ENCODE measurements at regions not wholly inside any gene's neighbourhood (a gene's known extent, or its start where the extent isn't known, plus 50 kb on each side); places are given as distances from the start of the nearest gene placed in this dataset.

DNA sequence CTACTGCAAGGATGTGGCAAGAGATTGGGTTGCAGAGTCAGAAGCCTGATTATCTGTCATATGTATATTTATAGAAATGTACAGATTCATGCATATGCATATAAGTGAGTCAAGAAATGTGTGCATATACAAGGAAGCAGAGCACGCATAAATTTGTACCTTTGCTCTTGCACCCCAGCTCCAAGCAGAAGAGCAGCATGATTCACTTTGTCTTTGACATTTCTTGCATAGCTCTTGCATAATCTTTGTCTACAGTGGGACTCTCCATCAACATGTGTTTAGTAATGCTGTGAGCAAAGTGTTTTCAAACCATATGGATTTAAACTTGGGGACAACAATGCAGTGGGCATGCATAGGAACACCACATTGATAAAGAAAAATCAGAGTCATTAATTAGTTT lies 330.7 kb upstream of the DCN start:
- TF ChIP-seq ZNF274 (IDR thresholded peaks at IDR 0.05; ENCODE audit: low read depth, low read length) = no peak
- no peak overlapping the region for H3K4me3 ChIP-seq (ENCODE audit: low read length)

DNA sequence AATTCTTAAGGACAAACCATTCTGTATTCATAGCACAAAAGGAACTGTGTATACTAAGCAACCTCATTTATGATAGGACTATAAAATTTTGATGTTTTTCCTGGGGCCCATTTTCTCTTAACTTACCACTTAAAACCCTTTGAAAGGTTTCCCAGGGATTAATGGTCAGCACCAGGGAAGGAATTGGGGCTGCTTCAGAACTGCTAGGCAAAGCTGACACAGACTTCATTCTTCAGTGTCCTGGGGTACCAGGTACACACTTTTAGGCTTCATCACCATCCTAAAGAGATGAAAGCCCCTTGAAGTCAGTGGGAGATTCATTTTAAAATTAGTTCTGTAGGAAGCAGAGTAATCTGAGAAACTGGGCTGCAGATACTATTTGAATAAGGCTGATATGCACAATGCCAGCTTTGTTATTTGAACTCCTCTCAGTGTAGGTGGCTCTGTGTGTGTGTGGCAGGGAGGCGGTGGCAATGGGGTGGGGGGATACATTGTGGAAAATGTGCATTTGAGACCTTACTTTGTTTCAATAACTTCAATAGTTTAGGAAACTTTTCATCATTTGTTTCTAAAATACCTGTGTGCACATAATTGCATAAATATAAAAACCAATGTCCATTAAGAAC lies 329.3 kb upstream of the DCN start:
- H3K4me3 ChIP-seq (ENCODE audit: low read length) = no peak overlapping the region
- TF ChIP-seq ZNF274 (IDR thresholded peaks at IDR 0.05; ENCODE audit: low read depth, low read length) = no peak

DNA sequence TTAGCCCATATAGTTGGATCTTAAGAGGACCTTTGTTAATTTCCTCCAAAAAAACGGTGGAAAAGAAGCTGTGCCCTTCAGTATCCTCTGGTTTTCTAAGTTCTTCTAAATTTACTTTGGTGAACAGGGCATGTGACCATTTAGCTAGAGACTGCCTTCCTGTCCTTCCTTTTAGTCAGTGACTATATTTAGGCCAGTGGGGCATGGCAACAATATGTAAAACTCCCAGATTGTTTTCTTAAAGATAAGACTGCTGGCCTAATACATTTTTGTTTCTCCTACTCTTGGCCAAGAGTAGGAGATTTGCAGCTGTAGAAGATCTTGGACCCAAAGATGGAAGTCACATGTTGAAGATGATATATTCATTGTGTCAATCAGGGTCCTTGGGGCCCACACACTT lies 325.1 kb upstream of the DCN start:
- no peak for TF ChIP-seq ZNF274 (IDR thresholded peaks at IDR 0.05; ENCODE audit: low read depth, low read length)
- no peak overlapping the region for H3K4me3 ChIP-seq (ENCODE audit: low read length)

DNA sequence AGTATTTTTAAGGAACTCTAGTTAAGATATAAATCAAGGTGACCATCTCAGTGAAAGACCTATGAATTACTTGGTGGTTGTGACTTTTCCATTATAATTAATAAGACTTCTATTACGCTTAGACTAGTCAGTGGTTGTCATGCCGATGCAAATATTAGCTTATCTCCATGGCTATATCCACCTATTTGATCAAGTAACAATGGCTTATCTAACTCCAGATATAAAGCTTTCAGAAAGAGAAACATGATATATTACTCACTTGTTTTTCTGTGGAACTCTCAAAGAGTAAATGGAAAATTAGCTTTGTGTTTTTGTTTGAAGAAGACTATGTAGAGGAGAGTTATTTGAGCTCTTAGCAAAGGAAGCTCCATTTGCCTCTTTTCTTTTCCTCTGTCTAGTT lies 323.8 kb upstream of the DCN start:
- H3K4me3 ChIP-seq (ENCODE audit: low read length) = no peak overlapping the region
- TF ChIP-seq ZNF274 (IDR thresholded peaks at IDR 0.05; ENCODE audit: low read depth, low read length) = no peak

DNA sequence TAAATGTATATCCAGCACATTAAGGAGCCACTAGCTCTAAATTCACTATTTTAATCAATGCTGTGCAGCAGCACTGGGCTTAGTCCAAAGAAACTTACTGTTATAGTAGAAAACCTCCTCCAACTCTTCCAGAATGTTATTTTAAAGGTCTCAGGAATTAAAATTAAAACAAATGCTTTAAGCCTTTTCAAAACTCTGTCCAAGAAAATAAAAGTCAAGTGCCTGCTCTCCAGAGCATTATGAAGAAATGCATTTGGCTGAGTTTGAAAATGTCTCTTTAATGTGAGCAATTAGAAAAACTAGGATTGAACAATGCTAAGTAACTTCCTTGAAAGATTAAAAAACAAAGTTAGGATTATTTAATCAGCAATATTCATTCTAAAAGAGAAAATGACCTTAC lies 322.4 kb upstream of the DCN start:
- no peak overlapping the region for H3K4me3 ChIP-seq (ENCODE audit: low read length)
- TF ChIP-seq ZNF274 (IDR thresholded peaks at IDR 0.05; ENCODE audit: low read depth, low read length) = no peak

DNA sequence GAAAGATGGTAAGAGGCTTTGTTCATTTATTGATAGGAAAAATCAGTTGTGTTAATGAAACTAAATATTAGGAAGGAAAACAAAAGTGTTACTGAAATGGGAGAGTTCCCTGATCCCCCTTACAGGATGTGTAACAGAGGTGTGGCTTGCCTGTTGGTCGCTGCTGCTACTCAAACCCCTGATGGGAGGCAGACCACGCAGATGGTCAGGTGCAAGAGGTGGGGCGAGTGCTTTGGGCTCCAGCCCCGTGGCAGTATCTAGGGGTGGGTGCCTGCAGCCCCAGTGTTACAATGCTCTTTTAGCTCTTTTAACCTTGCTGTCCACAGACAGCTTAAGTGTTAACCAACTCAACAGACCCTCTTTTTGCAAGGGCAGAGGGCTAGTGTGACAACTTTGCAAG lies 319.6 kb upstream of the DCN start:
- H3K4me3 ChIP-seq (ENCODE audit: low read length) = no peak overlapping the region
- no peak for TF ChIP-seq ZNF274 (IDR thresholded peaks at IDR 0.05; ENCODE audit: low read depth, low read length)

DNA sequence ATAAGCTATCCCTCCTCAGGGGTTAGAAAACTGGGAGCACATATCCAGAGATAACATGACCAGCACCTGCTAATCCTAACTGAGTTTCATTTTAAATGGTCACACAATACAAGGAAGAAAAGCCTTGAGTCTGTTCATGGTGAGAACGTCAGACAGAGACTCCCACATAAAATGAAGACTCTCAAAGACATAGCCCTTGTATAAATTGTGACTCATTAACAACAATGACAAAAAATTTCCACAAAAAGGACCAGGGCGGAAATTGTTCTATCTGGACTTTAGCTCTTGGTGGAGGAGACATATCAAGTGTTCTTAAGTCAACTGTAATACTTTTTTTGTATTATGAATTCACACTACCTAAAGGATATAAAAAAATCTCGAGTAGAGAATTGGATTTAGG lies 313.7 kb upstream of the DCN start:
- no peak for TF ChIP-seq ZNF274 (IDR thresholded peaks at IDR 0.05; ENCODE audit: low read depth, low read length)
- H3K4me3 ChIP-seq (ENCODE audit: low read length) = no peak overlapping the region

DNA sequence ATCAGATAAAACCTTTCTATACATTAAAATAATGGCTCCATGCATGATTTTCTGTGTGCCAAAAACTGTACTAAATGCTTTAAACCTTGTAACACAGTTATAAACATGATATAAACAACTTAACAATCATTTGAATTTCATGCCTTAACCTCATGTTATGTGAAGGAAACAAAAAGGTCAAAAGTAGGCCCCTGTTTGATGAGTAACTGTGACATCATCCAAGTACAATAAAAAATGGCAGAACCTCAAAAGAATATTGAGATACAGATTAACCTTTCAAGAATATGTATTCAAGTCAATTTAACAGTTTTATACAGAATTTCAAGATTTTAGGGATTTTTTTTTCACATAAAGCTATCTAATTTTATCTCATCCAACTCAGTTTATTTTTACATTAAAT lies 310.7 kb upstream of the DCN start:
- H3K4me3 ChIP-seq (ENCODE audit: low read length) = no peak overlapping the region
- no peak for TF ChIP-seq ZNF274 (IDR thresholded peaks at IDR 0.05; ENCODE audit: low read depth, low read length)

DNA sequence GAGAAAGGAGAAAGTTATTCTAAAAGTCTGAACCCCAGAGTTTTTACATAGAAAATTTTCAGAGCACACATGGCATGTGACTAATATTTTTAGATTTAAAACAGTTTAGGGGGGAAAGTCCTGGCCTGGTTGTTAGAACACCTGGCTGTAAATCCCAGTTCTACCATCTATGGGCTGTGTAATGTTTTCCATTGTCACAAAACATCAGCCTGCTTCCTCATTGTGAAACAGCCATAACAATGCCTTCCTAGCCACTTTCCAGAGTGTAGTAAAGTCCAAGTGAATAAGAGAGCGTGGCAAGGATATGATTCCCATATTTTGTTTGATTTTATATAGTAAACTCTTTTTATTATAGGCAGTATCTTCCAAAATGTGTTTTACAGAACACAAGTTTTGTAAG lies 310.0 kb upstream of the DCN start:
- no peak for TF ChIP-seq ZNF274 (IDR thresholded peaks at IDR 0.05; ENCODE audit: low read depth, low read length)
- H3K4me3 ChIP-seq (ENCODE audit: low read length) = no peak overlapping the region

DNA sequence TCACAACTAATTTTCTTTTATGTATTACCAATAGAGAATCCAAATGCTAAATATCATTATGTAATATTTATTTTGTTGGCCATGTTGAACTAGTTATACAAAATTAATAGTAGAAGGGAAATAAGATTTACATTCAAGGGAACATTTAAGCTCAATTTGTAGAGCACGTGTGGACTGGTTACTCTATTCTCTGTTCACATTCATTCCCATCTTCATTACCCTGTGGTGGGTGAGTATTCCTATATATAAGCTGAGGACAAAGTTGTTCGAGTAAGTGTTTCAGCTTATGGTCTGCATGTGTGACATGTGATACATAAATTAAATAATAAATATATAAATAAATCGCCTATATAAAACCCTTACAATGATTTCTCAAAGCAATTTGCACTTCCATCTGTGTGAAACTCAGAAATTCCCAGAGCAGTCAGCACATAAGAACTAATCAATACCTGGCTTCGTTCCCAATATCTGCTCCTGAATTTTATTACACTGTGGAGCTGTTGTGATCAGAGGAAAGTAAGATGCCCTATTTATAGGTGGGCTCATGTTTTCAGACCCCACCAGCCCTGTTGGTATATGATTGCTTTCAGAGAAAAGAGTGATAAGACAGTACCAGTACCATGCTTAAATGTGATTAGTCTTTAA lies 308.2 kb upstream of the DCN start:
- TF ChIP-seq ZNF274 (IDR thresholded peaks at IDR 0.05; ENCODE audit: low read depth, low read length) = no peak
- no peak overlapping the region for H3K4me3 ChIP-seq (ENCODE audit: low read length)

DNA sequence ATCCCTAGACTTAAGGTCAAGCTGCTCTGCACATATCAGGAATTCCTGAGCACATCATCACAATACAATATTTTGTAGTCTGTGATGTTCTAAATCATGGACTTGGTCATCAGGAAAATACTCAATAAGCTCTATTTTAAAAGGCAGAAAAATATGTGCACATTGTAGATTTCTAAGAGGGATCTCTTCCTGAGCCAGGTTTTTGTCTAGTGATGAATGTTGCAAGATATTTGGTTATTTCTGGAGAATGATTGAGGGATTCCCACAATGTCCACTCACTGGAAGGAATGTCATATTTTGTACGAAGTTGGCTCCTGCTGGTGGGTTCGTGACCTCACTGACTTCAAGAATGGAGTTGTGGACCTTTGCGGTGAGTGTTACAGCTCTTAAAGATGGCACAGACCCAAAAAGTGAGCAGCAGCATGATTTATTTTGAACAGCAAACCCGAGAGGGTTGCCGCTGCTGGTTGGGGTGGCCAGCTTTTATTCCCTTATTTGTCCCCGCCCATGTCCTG lies 300.9 kb upstream of the DCN start:
- no peak for TF ChIP-seq ZNF274 (IDR thresholded peaks at IDR 0.05; ENCODE audit: low read depth, low read length)

DNA sequence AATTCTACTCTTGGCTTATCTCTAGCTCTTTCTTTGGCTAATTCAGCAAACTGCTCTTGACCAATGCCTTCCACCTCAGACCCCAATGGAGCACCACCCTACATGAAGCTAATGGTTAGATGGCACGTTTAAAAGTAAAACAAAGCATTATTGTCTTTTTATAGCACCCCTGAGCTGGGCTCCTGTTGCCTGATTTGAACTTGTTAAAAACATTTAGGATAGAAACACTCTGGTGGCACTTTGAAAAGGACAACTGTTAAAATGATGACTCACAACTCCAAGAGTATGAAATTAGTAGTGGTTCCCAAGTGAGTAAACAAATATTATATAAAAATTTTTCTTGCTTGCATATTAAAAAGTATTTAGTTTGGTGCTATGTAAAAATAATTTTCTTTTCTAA lies 299.6 kb upstream of the DCN start:
- no peak for TF ChIP-seq ZNF274 (IDR thresholded peaks at IDR 0.05; ENCODE audit: low read depth, low read length)
- no peak overlapping the region for H3K4me3 ChIP-seq (ENCODE audit: low read length)

More for the DNA sequence above, 300.9 kb upstream of the DCN start:
- H3K4me3 ChIP-seq (ENCODE audit: low read length) = no peak overlapping the region

DNA sequence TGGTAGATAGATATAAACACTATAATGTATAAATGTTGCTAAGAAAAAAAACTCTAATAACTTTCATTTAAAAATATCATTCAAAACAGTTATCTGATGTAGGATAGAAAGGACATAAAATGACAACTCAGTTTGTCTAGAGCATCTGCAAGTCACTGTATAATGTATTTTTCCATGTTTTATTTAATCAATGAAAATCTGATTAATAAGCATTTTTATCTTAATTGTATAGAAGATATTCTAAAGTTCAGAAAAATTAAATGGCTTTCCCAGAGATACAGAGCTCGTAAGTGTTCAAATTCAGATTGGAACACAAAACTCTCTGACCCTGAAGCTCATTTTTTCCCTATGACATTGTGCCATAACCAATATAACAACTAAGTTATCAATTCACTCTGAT lies 295.9 kb upstream of the DCN start:
- H3K4me3 ChIP-seq (ENCODE audit: low read length) = no peak overlapping the region
- no peak for TF ChIP-seq ZNF274 (IDR thresholded peaks at IDR 0.05; ENCODE audit: low read depth, low read length)

DNA sequence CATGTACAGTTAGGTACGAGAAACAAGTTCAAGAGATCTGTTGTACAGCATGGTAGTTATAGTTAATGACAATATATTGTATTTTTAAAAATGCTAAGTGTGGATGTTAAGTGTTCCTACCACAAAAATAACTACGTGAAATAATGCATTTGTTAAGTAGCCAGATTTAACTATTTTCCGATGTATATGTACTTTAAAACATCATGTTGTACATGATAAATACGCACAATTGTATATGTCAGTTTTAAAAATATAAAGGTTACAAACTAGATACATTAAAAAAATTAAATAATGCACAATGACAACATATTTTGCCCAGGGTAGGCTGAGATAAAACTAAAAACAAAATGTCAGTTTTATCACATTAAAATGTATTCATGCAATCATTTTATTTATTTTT lies 285.1 kb upstream of the DCN start:
- TF ChIP-seq ZNF274 (IDR thresholded peaks at IDR 0.05; ENCODE audit: low read depth, low read length) = no peak
- no peak overlapping the region for H3K4me3 ChIP-seq (ENCODE audit: low read length)

DNA sequence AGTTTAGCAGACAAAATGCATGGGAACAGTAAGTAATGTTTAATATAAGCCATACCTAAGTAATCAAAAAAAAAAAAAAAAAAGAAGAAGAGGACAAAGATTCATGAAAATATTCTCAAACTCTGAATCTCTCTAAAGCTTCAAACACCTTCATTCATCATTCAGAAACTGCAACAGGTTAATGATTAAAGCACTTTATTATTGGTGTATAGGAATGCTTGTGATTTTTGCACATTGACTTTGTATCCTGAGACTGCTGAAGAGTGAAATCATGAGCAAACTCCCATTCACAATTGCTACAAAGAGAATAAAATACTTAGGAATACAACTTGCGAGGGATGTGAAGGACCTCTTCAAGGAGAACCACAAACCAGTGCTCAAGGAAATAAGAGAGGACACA lies 278.4 kb upstream of the DCN start:
- TF ChIP-seq ZNF274 (IDR thresholded peaks at IDR 0.05; ENCODE audit: low read depth, low read length) = no peak
- no peak overlapping the region for H3K4me3 ChIP-seq (ENCODE audit: low read length)

DNA sequence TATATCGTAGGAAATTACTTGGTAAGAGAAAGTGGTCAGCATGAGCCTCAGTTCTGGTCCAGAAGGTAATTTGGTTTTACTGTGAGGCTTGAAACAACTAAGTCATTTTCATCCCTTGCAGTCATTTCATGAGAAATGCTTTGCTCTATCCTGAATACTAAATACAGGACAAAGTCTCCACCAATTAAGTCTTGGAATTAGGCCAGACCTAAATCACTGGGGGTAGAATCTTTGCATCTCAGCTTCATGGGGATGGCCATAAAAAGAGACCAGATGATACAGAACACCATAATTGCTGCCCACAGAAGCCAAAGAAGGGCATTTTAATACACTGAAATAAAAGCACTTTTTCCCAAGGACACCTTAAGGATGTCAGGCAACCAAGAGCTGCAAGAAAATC lies 277.9 kb upstream of the DCN start:
- no peak overlapping the region for H3K4me3 ChIP-seq (ENCODE audit: low read length)
- TF ChIP-seq ZNF274 (IDR thresholded peaks at IDR 0.05; ENCODE audit: low read depth, low read length) = no peak
